Activated T-helper 2 cell treated with anti-CD3 and anti-CD28 coated beads, Interferon-gamma antibody, Interleukin-2, Interleukin-4, amounts not matched to agents 10 μg/mL and 5 μg/mL and 100 μg/mL, durations not matched to agents 14 hours and 24 hours and 36 hours (primary cell): ENCODE measurements at regions not wholly inside any gene's neighbourhood (a gene's known extent, or its start where the extent isn't known, plus 50 kb on each side); places are given as distances from the start of the nearest gene placed in this dataset.

Experiments used
- DNase-seq: peaks from one replicate; pipeline ENCODE4 v3.0.0; 2021; ENCODE audit warnings: low spot score
- H3K27ac Mint-ChIP-seq: one replicate; pipeline ENCODE4 v1.8.0; 2021; ENCODE audit warnings: mixed read lengths
- H3K27me3 Mint-ChIP-seq: one replicate; pipeline ENCODE4 v1.8.0; 2021; ENCODE audit warnings: low read depth, mixed read lengths
- H3K36me3 Mint-ChIP-seq: one replicate; pipeline ENCODE4 v1.8.0; 2021; ENCODE audit warnings: low read depth, mixed read lengths
- H3K4me1 Mint-ChIP-seq: one replicate; pipeline ENCODE4 v1.8.0; 2021; ENCODE audit warnings: low read depth, mixed read lengths
- H3K4me3 Mint-ChIP-seq: one replicate; pipeline ENCODE4 v1.8.0; 2021; ENCODE audit warnings: low read depth, mild to moderate bottlenecking, moderate library complexity, mixed read lengths
- H3K9me3 Mint-ChIP-seq: one replicate; pipeline ENCODE4 v1.8.0; 2021; ENCODE audit warnings: mixed read lengths
- intact Hi-C: fragments of 100-400 bp; cut with micrococcal nuclease; formaldehyde crosslinking; loops from one replicate; pipeline ENCODE4 v1.15.1; 2023

DNA sequence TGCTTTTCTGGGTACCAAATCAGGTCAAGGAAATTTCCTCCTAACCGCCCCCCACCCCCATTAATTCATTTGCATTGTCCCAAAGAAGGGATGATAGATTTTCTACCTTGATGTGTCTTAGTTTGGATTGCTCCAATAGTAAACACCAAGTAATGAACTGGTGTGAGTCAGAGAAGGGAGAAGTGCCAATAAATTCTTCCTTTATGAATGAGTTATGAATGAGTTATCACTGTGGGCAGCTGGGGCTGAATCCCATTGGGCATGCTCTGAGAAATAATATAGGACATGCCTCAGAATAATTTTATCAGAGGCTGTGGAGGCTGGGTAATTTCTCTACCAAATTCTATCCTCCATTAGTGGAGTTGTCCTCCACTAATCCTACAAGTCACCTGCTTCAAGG, 277.9 kb upstream of the FLRT2 start:
- H3K27ac Mint-ChIP-seq, result no peak overlapping the region
- no peak overlapping the region for H3K4me3 Mint-ChIP-seq
- no peak for DNase-seq
- H3K27me3 Mint-ChIP-seq, result no peaks in the 10 kb centered on the region
- intact Hi-C loops, result no loop called here
- no peaks in the 10 kb centered on the region for H3K4me1 Mint-ChIP-seq
- H3K9me3 Mint-ChIP-seq, result peaks cover 8% of the 10 kb centered on the region
- H3K36me3 Mint-ChIP-seq, result no peaks in the 10 kb centered on the region

DNA sequence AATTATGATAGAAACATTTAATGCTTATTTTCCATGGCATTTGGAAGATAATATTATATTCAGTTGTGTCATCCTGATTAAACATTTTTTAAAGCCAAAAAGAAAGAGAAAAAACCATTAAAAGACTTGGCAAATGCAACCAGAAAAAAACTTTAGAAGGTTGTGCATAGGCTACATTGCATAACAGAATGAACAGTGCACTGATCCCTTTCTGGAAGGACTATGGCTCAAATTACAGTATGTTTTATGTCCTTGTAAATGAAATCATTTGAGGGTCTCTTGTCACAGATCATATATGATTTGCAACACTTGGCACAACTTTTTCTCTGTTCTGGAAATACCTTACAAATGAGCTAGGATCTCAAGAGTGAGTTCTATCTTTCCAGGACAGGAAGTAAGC, 275.2 kb upstream of the FLRT2 start:
- Mint-ChIP-seq H3K4me3 (no peak overlapping the region), H3K9me3 (peaks cover 12% of the 10 kb centered on the region), H3K27me3 (no peaks in the 10 kb centered on the region), H3K36me3 (no peaks in the 10 kb centered on the region), H3K27ac (no peak overlapping the region), H3K4me1 (no peaks in the 10 kb centered on the region)
- no peak for DNase-seq
- intact Hi-C loops, result no loop called here

DNA sequence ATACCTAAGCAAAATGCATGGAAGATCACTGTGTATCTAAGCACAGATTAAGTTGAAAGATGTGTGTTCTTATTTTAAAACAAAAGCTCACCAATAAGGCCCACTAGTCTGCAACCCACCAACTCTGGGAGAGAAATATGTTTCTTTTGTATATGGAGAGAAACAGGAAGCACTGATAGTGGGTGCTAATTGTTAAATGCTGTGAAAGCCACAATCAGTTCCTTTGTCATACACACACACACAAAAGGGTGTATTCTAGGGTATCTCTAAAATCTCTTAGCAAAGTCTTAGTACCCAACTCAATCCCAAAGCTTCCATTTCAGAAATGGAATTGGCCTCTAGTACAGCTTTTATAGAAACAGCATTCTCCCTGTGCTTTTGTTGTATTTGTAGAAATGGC, 272.7 kb upstream of the FLRT2 start:
- Mint-ChIP-seq H3K36me3 (no peaks in the 10 kb centered on the region), H3K27ac (no peak overlapping the region), H3K4me3 (no peak overlapping the region), H3K9me3 (peaks cover 24% of the 10 kb centered on the region), H3K27me3 (no peaks in the 10 kb centered on the region), H3K4me1 (no peaks in the 10 kb centered on the region)
- no peak for DNase-seq
- intact Hi-C loops, result no loop called here

DNA sequence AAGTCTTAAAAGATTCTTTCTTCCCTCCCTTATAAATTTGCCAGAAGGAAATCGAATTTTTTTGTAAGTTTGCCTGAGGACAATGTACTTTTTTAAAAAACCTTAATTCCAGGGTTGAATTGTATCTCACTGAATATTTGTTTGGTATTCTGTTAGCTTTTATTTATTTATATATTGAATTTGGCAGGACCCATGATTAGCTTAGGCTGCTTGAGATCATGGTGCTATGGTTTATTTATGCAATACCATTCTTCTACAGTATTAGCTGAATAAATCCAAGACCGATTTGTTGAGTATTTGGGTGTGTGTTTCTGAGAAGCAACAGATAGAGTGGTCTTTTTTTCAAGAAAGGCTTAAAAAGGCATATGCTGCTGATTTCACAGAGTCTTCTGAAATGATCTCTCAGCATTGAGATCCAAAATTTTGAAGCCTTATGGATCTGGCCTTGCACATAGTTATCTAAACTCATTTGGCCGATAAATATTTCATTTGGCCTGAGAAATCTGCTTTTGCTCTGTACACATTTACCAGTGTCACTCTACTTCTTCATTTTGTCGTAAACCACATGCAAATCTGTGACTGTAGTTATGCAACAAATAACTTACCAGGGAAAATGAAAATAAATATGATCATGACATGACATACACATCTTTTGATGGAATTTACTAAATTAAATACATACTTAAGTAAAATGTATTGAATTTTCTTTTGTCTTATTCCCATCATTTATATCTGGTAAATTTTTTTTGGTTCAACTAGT, 265.8 kb upstream of the FLRT2 start:
- intact Hi-C loops, result no loop called here
- H3K27me3 Mint-ChIP-seq, result no peaks in the 10 kb centered on the region
- H3K9me3 Mint-ChIP-seq, result peaks cover 30% of the 10 kb centered on the region
- H3K27ac Mint-ChIP-seq, result no peak overlapping the region
- DNase-seq, result no peak
- no peak overlapping the region for H3K4me3 Mint-ChIP-seq
- H3K4me1 Mint-ChIP-seq, result no peaks in the 10 kb centered on the region
- no peaks in the 10 kb centered on the region for H3K36me3 Mint-ChIP-seq

DNA sequence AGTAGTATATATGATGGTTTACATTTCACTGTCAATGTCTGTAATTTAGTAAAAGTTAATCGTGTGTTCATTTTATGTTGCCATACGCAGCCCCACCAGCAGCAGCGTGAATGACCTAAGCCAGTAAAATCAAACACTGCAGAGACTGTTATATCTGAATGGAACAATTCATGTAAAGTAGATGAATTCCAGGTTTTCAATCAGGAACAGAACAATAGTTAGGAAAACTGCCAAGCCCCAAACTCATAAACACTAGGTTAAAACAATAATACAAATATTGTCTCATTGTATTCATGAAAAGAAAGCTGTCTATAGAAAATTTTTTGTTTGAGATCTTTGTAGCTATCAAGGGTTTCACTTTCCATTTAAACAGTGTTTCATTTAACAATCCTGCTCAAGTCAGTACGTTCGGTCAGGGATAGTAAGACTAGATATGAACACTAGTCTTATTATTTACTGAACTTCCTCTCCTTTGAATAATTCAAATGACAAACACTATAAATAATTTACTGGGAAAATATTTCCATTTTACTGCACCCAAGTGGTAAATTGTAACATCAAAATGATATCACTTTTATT, 256.8 kb upstream of the FLRT2 start:
- Mint-ChIP-seq H3K36me3 (no peaks in the 10 kb centered on the region), H3K9me3 (peaks cover 4% of the 10 kb centered on the region), H3K27ac (no peak overlapping the region), H3K27me3 (no peaks in the 10 kb centered on the region), H3K4me1 (no peaks in the 10 kb centered on the region), H3K4me3 (no peak overlapping the region)
- intact Hi-C loops, result no loop called here
- no peak for DNase-seq

DNA sequence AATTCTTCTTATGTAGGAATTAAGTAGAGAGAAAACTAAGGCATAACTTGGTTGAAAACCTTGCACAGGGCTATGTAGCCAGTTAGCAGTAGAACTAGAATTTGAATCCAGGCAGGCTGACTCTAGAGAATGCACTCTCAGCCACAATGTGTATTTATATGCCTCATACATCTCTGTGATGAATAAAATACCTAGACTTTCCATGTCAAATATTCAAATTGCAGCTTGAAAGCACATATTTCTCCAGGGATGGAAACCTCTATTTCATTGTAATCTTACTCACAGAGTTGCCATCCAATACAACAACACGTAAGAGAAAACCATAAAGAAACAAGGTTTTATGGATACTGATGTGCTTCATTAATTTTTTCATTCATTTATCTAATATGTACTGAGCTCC, 256.0 kb upstream of the FLRT2 start:
- intact Hi-C loops, result no loop called here
- Mint-ChIP-seq H3K4me3 (no peak overlapping the region), H3K27me3 (no peaks in the 10 kb centered on the region), H3K4me1 (no peaks in the 10 kb centered on the region), H3K9me3 (no peaks in the 10 kb centered on the region), H3K36me3 (no peaks in the 10 kb centered on the region), H3K27ac (no peak overlapping the region)
- no peak for DNase-seq

DNA sequence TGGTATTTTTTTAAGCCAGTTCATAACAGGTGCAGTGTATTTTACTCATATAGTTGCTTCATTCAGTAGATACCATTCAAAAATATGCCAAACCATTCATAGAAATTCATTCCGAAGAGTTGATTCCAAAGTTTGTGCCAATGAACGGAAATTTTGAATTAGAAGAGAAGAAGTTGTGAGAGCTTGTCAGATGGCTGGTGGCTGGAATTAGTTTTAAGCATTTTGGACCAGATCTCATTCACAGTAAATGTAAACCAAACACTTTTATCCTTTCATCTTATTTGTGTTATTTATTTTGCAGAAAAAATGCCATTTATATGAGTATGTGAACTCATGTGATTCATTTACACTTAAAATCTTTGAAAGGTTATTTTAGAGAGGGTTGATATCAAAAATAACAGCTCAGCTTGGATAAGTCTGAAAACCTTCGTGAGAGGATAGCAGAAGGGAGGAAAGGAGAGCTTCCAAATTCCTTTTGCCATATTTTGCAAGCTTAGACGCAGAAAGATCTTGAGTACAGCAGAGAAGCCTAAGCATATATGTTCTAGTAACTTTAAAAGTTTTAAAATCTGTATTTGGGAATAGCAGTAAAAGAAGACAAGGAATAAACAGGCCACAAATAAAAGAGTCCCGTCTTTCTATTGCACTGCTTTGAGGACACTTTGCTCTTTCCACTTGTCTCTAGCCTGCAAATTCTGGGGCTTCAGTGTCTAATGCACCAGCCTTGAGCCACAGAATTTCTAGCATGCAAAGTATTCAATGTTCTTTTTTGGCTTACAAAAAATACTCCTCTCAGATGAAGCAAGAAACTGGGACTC, 253.6 kb upstream of the FLRT2 start:
- H3K4me1 Mint-ChIP-seq, result no peaks in the 10 kb centered on the region
- no peak for DNase-seq
- no peaks in the 10 kb centered on the region for H3K9me3 Mint-ChIP-seq
- H3K27me3 Mint-ChIP-seq, result no peaks in the 10 kb centered on the region
- H3K36me3 Mint-ChIP-seq, result no peaks in the 10 kb centered on the region
- H3K4me3 Mint-ChIP-seq, result no peak overlapping the region
- intact Hi-C loops, result no loop called here
- H3K27ac Mint-ChIP-seq, result no peak overlapping the region

DNA sequence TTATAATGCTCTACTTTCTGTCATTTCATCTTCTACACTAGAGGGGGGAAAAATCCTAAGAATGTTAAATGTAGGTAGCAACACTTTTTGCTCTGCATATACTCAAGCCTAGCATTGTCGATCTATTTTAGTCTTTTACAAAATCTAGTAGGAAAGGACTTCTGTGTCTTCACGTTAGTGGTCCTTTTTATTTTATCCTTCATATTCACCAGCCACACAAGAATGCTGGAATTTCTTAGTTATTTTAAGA, 253.0 kb upstream of the FLRT2 start:
- intact Hi-C loops, result no loop called here
- DNase-seq, result no peak
- Mint-ChIP-seq H3K27ac (no peak overlapping the region), H3K4me1 (no peaks in the 10 kb centered on the region), H3K27me3 (no peaks in the 10 kb centered on the region), H3K36me3 (no peaks in the 10 kb centered on the region), H3K9me3 (no peaks in the 10 kb centered on the region), H3K4me3 (no peak overlapping the region)

DNA sequence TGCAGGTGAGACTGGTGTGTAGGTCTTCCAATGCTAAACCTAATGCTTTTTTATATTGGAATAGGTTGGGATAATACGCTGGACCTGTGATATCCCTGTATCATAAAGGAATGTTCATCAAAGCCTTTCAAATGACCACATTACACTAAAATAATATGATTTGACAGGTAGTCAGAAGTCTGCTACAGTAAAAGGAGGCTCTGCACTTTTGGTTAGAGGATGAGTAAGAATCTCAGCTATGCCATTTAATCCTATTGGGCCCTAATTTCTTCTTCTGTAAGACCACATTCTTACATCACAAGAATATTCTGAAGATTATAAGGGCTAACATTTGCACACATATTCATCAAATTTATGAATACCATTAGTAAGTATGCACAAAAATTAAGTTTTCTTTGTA, 250.5 kb upstream of the FLRT2 start:
- Mint-ChIP-seq H3K27ac (no peak overlapping the region), H3K4me3 (no peak overlapping the region), H3K36me3 (no peaks in the 10 kb centered on the region), H3K27me3 (no peaks in the 10 kb centered on the region), H3K4me1 (no peaks in the 10 kb centered on the region), H3K9me3 (no peaks in the 10 kb centered on the region)
- no peak for DNase-seq
- intact Hi-C loops, result no loop called here

DNA sequence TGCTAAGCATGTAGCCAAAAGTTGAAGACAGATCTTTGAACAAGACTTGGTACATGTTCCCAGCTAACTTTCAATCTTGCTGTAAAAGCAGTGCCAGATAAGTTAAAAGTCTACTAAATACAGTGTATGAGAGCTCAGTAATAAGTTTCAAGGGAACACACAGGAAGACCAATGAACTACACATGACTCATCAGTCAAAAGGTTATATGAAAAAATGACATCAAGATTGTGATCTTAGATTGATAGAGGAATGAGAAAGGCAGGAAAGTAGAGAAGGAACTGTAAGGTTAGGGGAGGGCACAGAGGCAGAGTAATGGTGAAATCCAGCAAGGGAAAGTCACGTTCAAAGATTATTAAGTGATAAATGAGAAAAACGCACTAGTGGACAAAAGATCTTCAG, 249.9 kb upstream of the FLRT2 start:
- no peaks in the 10 kb centered on the region for H3K27me3 Mint-ChIP-seq
- H3K9me3 Mint-ChIP-seq, result no peaks in the 10 kb centered on the region
- no peak overlapping the region for H3K4me3 Mint-ChIP-seq
- intact Hi-C loops, result no loop called here
- no peaks in the 10 kb centered on the region for H3K36me3 Mint-ChIP-seq
- no peak for DNase-seq
- no peaks in the 10 kb centered on the region for H3K4me1 Mint-ChIP-seq
- H3K27ac Mint-ChIP-seq, result no peak overlapping the region

DNA sequence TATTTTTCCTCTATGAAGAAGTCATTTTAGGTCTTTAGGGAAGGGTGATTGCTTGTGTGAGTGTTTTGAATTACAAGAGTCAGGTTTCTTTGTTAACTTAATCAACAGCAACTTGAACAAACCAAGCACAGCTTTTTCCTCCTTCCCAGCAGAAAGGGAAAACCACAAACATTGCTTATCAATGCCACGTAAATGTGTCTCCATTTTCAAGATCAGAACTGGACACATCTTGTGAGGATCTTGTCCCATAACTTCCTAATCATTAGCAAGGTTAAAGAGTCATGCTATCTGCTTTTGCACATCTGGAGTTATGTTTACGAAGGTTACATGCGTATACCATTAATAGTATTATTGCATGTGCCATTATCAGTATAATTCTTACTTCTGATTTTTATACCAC, 248.0 kb upstream of the FLRT2 start:
- Mint-ChIP-seq H3K27me3 (no peaks in the 10 kb centered on the region), H3K4me3 (no peak overlapping the region), H3K9me3 (peaks cover 2% of the 10 kb centered on the region), H3K27ac (no peak overlapping the region), H3K36me3 (no peaks in the 10 kb centered on the region), H3K4me1 (no peaks in the 10 kb centered on the region)
- intact Hi-C loops, result no loop called here
- DNase-seq, result no peak

DNA sequence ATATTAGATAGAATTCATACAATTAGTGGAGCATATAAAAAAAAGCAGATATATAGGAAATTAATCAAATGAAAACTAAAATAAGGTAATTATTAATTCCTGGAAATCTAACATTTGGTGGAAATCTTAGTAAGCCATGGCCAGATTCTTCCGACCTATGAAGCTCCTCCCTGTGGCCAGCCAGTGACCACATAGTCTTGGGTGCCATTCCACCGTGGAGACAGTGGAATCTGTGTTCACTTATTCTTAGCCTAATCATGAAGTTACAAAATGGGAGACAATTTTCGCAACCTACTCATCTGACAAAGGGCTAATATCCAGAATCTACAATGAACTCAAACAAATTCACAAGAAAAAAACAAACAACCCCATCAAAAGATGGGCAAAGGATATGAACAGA, 241.9 kb upstream of the FLRT2 start:
- no peak overlapping the region for H3K4me3 Mint-ChIP-seq
- no peaks in the 10 kb centered on the region for H3K4me1 Mint-ChIP-seq
- no peaks in the 10 kb centered on the region for H3K27me3 Mint-ChIP-seq
- no peak overlapping the region for H3K27ac Mint-ChIP-seq
- H3K9me3 Mint-ChIP-seq, result peaks cover 14% of the 10 kb centered on the region
- intact Hi-C loops, result no loop called here
- no peak for DNase-seq
- H3K36me3 Mint-ChIP-seq, result no peaks in the 10 kb centered on the region

DNA sequence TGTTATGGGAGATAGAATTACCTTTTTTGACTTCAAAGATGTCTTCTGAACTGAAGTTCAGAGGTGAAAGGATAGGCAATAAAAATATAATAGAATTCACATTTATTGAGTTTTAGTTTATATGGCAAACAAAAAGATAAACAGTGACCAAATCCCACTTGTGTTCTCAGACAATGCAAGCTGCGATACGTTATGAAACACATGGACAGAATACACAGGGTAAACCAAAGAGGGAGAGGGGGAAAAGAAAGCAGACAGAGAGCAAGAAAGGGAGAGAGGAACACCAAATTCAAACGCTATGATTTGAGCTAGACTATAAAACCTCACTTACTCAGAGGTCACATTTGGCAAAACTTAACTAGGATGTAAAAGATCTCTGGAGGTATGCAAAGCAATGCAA, 238.2 kb upstream of the FLRT2 start:
- no peak for DNase-seq
- Mint-ChIP-seq H3K4me3 (no peak overlapping the region), H3K36me3 (no peaks in the 10 kb centered on the region), H3K9me3 (peaks cover 24% of the 10 kb centered on the region), H3K27me3 (no peaks in the 10 kb centered on the region), H3K4me1 (no peaks in the 10 kb centered on the region), H3K27ac (no peak overlapping the region)
- intact Hi-C loops, result no loop called here
